GM12878 (cell line): ENCODE measurements at regions not wholly inside any gene's neighbourhood (a gene's known extent, or its start where the extent isn't known, plus 50 kb on each side); places are given as distances from the start of the nearest gene placed in this dataset.

ENCODE experiments used
- ATAC-seq: fragments of 200-7000 bp; cut with Tn5 transposase; 3 replicates; pipeline ENCODE4 v1.9.1; 2020; ENCODE audit warnings: mild to moderate bottlenecking, moderate library complexity
- BruUV-seq: library from RNA; stranded (reverse); fragments of 400-500 nt; replicated peaks from 2 replicates; lab custom pipeline; 2021; lab: Mats Ljungman, UMichigan
- CTCF ChIA-PET: fragments of 300-600 bp; sonication (Branson Sonifier 250); formaldehyde crosslinking; extraction: SDS; loops from one replicate; lab custom pipeline; 2021; ENCODE audit warnings: inconsistent platforms; lab: Yijun Ruan, JAX
- POLR2A ChIA-PET: fragments of 350-600 bp; formaldehyde crosslinking; extraction: SDS; loops from one replicate; lab custom pipeline; 2021; ENCODE audit warnings: inconsistent platforms; lab: Charles Lee
- RAD21 ChIA-PET: fragments of 300-600 bp; sonication (Branson Sonifier 250); formaldehyde crosslinking; loops from one replicate; lab custom pipeline; 2023; ENCODE audit warnings: antibody characterized with exemption; ENCODE audit not compliant: unreplicated experiment; lab: Charles Lee
- SMC1A ChIA-PET: fragments of 300-600 bp; sonication (Branson Sonifier 250); formaldehyde crosslinking; loops from one replicate; lab custom pipeline; 2023; ENCODE audit not compliant: unreplicated experiment, uncharacterized antibody; lab: Charles Lee
- DNase-seq: peaks from one replicate; pipeline ENCODE4 v3.0.0-alpha.2; 2011; ENCODE audit warnings: low read depth, low spot score
- FAIRE-seq: peaks from 3 replicates; lab custom pipeline; 2011; peaks lifted over from hg19 to GRCh38; lab: Jason Lieb, UNC
- H2AFZ ChIP-seq: 2 replicates; pipeline ENCODE4 v1.6.0; 2011; ENCODE audit warnings: low read depth, low read length, control low read depth; ENCODE audit not compliant: control insufficient read depth
- H3K27ac ChIP-seq: 2 replicates; pipeline ENCODE4 v1.5.1; 2011; ENCODE audit warnings: control low read depth; ENCODE audit not compliant: control insufficient read depth, insufficient read depth
- H3K27me3 ChIP-seq, 2 experiments: replicated peaks in 1 of 2; 2 replicates each; pipeline versions ENCODE4 v1.6.0 to v1.6.1; 2011; ENCODE audit warnings: low read length in 1 of 2; ENCODE audit not compliant: control insufficient read depth in 2 of 2, insufficient read depth in 2 of 2
- H3K36me3 ChIP-seq, 2 experiments: 2 replicates each; pipeline ENCODE4 v1.5.1; 2011; ENCODE audit warnings: low read length in 1 of 2; ENCODE audit not compliant: control insufficient read depth in 2 of 2, insufficient read depth in 2 of 2
- H3K4me1 ChIP-seq: 2 replicates; pipeline ENCODE4 v1.6.1; 2011; ENCODE audit warnings: mild to moderate bottlenecking, low read length, moderate library complexity, mixed read lengths; ENCODE audit not compliant: control insufficient read depth, insufficient read depth
- H3K4me2 ChIP-seq: 2 replicates; pipeline ENCODE4 v1.6.0; 2011; ENCODE audit warnings: control low read depth; ENCODE audit not compliant: control insufficient read depth, insufficient read depth
- H3K4me3 ChIP-seq: fragments of 200-600 bp; sonication (generic); 2 replicates; pipeline ENCODE4 v1.5.1; 2016
- H3K79me2 ChIP-seq: 2 replicates; pipeline ENCODE4 v1.6.0; 2011; ENCODE audit warnings: low read length; ENCODE audit not compliant: control insufficient read depth, insufficient read depth
- H3K9ac ChIP-seq: 2 replicates; pipeline ENCODE4 v1.8.0; 2011; ENCODE audit warnings: low read length, control low read depth, mixed read lengths; ENCODE audit not compliant: control insufficient read depth, insufficient read depth
- H3K9me3 ChIP-seq: replicated peaks from 3 replicates; pipeline ENCODE4 v1.5.1; 2011; ENCODE audit warnings: mild to moderate bottlenecking, low read length; ENCODE audit not compliant: control insufficient read depth, insufficient read depth
- H4K20me1 ChIP-seq: 2 replicates; pipeline ENCODE4 v1.6.0; 2011; ENCODE audit not compliant: control insufficient read depth, insufficient read depth
- BRCA1 ChIP-seq: IDR thresholded peaks from 2 replicates; pipeline ENCODE4 v1.6.1; 2011; ENCODE audit warnings: low read depth, low read length, improper control_type of control experiment
- CBX3 ChIP-seq: fragments of 200-600 bp; sonication (generic); IDR thresholded peaks from 2 replicates; pipeline ENCODE4 v1.6.1; 2016; ENCODE audit warnings: low read depth, borderline replicate concordance
- KLF5 ChIP-seq: fragments of 450-650 bp; IDR thresholded peaks from 2 replicates; pipeline ENCODE4 v1.6.1; 2014; ENCODE audit warnings: mild to moderate bottlenecking; ENCODE audit not compliant: partially characterized antibody
- MAX ChIP-seq: IDR thresholded peaks from 2 replicates; pipeline ENCODE4 v1.6.1; 2012; ENCODE audit warnings: low read depth, low read length, improper control_type of control experiment
- MYC ChIP-seq: IDR thresholded peaks from 2 replicates; pipeline ENCODE4 v1.6.1; 2011; ENCODE audit warnings: mild to moderate bottlenecking, low read length, moderate library complexity, inconsistent platforms; ENCODE audit not compliant: insufficient read depth, insufficient replicate concordance, insufficient read length, severe bottlenecking
- NFXL1 ChIP-seq: fragments of 450-650 bp; IDR thresholded peaks from 2 replicates; pipeline ENCODE4 v1.6.1; 2017; ENCODE audit warnings: antibody characterized with exemption, mild to moderate bottlenecking, borderline replicate concordance
- NRF1 ChIP-seq: conservative IDR thresholded peaks from 2 replicates; pipeline ENCODE4 v1.6.1; 2011; ENCODE audit warnings: mild to moderate bottlenecking, low read depth, low read length, improper control_type of control experiment
- PAX8 ChIP-seq: fragments of 450-650 bp; IDR thresholded peaks from 2 replicates; pipeline ENCODE4 v1.6.1; 2017; ENCODE audit warnings: mild to moderate bottlenecking, moderate library complexity
- PKNOX1 ChIP-seq: fragments of 450-650 bp; IDR thresholded peaks from 2 replicates; pipeline ENCODE4 v1.6.1; 2016; ENCODE audit warnings: mild to moderate bottlenecking
- RBBP5 ChIP-seq: fragments of 200-600 bp; sonication (generic); conservative IDR thresholded peaks from 2 replicates; pipeline ENCODE4 v1.6.1; 2016
- STAT1 ChIP-seq: fragments of 450-650 bp; conservative IDR thresholded peaks from 2 replicates; pipeline ENCODE4 v1.6.1; 2014; ENCODE audit warnings: antibody characterized with exemption, mild to moderate bottlenecking
- TAF1 ChIP-seq: IDR thresholded peaks from 2 replicates; pipeline ENCODE4 v1.6.1; 2011; ENCODE audit warnings: mild to moderate bottlenecking, low read depth, low read length, borderline replicate concordance
- WRNIP1 ChIP-seq: IDR thresholded peaks from 2 replicates; pipeline ENCODE4 v1.6.1; 2011; ENCODE audit warnings: low read depth, low read length, improper control_type of control experiment, borderline replicate concordance
- ZNF217 ChIP-seq: fragments of 450-650 bp; IDR thresholded peaks from 2 replicates; pipeline ENCODE4 v1.6.1; 2017; ENCODE audit warnings: antibody characterized with exemption, mild to moderate bottlenecking
- ZNF384 ChIP-seq: IDR thresholded peaks from 2 replicates; pipeline ENCODE4 v1.6.1; 2012; ENCODE audit warnings: low read depth, mild to moderate bottlenecking, low read length, improper control_type of control experiment, borderline replicate concordance
- WGBS: methylation state at CpG from one replicate; pipeline ENCODE4 v1.1.6; 2016; ENCODE audit warnings: low lambda C conversion rate; ENCODE audit not compliant: insufficient replicate concordance, insufficient coverage; ENCODE audit errors: missing lambda C conversion rate; 5-methylcytosine and 5-hydroxymethylcytosine counted together
- in situ Hi-C: fragments of 300-500 bp; cut with MboI; formaldehyde crosslinking; loops from 9 replicates; pipeline ENCODE4 v1.14.3; 2018; ENCODE audit warnings: mixed read lengths
- intact Hi-C: fragments of 100-400 bp; cut with micrococcal nuclease; formaldehyde crosslinking; loops from one replicate; pipeline ENCODE4 v1.14.2; 2022; ENCODE audit not compliant: unreplicated experiment
- TF ChIP-seq, protein P1 (sequence below): IDR thresholded peaks from 2 replicates; pipeline ENCODE4 v1.6.1; 2012; ENCODE audit warnings: low read depth, low read length, improper control_type of control experiment
- TF ChIP-seq, protein P2 (sequence below): IDR thresholded peaks from 2 replicates; pipeline ENCODE4 v1.6.1; 2012; ENCODE audit warnings: mild to moderate bottlenecking, low read depth, low read length
- TF ChIP-seq, protein P3 (sequence below): IDR thresholded peaks from 2 replicates; pipeline ENCODE4 v1.6.1; 2011; ENCODE audit warnings: borderline replicate concordance, low read depth, mild to moderate bottlenecking, moderate library complexity, mixed read lengths, low read length; ENCODE audit not compliant: insufficient read depth; ENCODE audit errors: extremely low read length

DNA sequence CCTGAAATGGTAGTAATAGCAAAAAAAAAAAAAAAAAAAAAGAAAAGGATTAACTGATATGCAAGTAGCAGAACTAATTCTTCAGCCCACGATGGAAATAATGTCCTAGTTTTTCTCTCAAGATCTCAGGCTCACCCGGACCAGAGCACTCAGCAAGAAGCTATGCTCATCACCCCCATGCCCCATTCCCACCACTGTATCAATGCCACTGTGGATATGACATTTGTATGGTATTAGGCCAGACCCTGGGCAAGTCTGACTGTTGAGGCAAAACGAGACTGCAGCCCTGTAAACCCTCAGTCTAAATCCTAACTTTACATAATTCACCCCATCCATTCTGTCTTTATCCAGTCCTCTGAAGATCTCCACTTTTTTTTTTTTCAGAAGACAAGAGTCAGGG, 186.1 kb upstream of the KLF14 start:
- RAD21 ChIA-PET: no interaction called here
- no TSS peak for BruUV-seq
- no peak overlapping the region for H3K9ac ChIP-seq
- in situ Hi-C loops: no loop called here
- intact Hi-C loops: no loop called here
- FAIRE-seq (no peak), DNase-seq (no peak), ATAC-seq (no peak)
- no peaks in the 10 kb centered on the region for H3K27me3 ChIP-seq
- H3K36me3 ChIP-seq: peaks cover 23 to 29% of the 10 kb centered on the region in 2 experiments
- H3K4me1 ChIP-seq: peaks cover 28% of the 10 kb centered on the region
- H3K27ac ChIP-seq: no peak overlapping the region
- no peaks in the 10 kb centered on the region for H3K9me3 ChIP-seq
- no peak overlapping the region for H3K4me2 ChIP-seq
- peaks cover 81% of the 10 kb centered on the region for H3K79me2 ChIP-seq
- 69% methylated on average over 3 of the region's 3 CpGs for WGBS
- no peak overlapping the region for H2AFZ ChIP-seq
- SMC1A ChIA-PET: interaction anchor here (0.7 to 1.0 kb wide), 2 partner anchors 8 to 27 kb away, joined by 3 to 4 read pairs; no protein-coding TSS in a partner anchor
- CTCF ChIA-PET: no interaction called here
- POLR2A ChIA-PET: interaction anchor here (0.7 kb wide), 1 partner anchor 16 kb away, joined by 10 read pairs; no protein-coding TSS in a partner anchor
- peaks cover 2% of the 10 kb centered on the region; the same call in 1 of the 2 replicates for H4K20me1 ChIP-seq
- no peak overlapping the region for H3K4me3 ChIP-seq
- TF ChIP-seq, protein P1, sequence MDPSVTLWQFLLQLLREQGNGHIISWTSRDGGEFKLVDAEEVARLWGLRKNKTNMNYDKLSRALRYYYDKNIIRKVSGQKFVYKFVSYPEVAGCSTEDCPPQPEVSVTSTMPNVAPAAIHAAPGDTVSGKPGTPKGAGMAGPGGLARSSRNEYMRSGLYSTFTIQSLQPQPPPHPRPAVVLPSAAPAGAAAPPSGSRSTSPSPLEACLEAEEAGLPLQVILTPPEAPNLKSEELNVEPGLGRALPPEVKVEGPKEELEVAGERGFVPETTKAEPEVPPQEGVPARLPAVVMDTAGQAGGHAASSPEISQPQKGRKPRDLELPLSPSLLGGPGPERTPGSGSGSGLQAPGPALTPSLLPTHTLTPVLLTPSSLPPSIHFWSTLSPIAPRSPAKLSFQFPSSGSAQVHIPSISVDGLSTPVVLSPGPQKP: no peak
- TF ChIP-seq MAX (no peak), ZNF384 (no peak), TAF1 (no peak), RBBP5 (no peak), PKNOX1 (no peak), ZNF217 (no peak), STAT1 (no peak), NRF1 (no peak), PAX8 (no peak), KLF5 (no peak), NFXL1 (no peak), CBX3 (no peak), MYC (no peak), WRNIP1 (no peak), BRCA1 (no peak)
- TF ChIP-seq, protein P2, sequence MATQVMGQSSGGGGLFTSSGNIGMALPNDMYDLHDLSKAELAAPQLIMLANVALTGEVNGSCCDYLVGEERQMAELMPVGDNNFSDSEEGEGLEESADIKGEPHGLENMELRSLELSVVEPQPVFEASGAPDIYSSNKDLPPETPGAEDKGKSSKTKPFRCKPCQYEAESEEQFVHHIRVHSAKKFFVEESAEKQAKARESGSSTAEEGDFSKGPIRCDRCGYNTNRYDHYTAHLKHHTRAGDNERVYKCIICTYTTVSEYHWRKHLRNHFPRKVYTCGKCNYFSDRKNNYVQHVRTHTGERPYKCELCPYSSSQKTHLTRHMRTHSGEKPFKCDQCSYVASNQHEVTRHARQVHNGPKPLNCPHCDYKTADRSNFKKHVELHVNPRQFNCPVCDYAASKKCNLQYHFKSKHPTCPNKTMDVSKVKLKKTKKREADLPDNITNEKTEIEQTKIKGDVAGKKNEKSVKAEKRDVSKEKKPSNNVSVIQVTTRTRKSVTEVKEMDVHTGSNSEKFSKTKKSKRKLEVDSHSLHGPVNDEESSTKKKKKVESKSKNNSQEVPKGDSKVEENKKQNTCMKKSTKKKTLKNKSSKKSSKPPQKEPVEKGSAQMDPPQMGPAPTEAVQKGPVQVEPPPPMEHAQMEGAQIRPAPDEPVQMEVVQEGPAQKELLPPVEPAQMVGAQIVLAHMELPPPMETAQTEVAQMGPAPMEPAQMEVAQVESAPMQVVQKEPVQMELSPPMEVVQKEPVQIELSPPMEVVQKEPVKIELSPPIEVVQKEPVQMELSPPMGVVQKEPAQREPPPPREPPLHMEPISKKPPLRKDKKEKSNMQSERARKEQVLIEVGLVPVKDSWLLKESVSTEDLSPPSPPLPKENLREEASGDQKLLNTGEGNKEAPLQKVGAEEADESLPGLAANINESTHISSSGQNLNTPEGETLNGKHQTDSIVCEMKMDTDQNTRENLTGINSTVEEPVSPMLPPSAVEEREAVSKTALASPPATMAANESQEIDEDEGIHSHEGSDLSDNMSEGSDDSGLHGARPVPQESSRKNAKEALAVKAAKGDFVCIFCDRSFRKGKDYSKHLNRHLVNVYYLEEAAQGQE: no peak
- TF ChIP-seq, protein P3, sequence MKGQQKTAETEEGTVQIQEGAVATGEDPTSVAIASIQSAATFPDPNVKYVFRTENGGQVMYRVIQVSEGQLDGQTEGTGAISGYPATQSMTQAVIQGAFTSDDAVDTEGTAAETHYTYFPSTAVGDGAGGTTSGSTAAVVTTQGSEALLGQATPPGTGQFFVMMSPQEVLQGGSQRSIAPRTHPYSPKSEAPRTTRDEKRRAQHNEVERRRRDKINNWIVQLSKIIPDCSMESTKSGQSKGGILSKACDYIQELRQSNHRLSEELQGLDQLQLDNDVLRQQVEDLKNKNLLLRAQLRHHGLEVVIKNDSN: no peak
